T-helper 1 cell (primary cell): ENCODE measurements at regions not wholly inside any gene's neighbourhood (a gene's known extent, or its start where the extent isn't known, plus 50 kb on each side); places are given as distances from the start of the nearest gene placed in this dataset.
A peak's percentile ranks its signal among the peaks of the same experiment; 100 is the strongest.

Experiments
- DNase-seq, 5 donors: peaks; one replicate each; pipeline ENCODE4 v3.0.0-alpha.2; 2012 to 2020

DNA sequence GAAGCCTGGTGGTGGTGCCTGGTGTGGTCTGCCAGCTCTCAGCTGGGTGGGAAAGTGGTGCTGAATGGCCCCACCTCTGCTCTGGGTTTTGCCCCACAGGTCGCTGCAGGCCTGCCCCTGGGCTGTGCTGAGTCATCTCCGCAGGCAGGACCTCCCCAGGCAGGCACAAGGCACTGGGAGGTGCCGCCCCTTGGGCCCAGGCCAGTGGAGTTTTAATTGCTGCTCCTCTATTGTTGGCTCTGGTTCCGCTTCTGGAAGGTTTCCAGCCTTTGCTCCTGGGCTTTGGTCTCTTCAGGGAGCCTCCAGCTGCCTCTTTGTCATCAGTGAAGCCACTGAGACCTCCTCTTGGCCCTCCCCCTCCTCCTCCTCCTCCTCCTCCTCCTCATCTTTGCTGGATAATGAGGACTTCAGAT lies 180.3 kb upstream of the GRB10 start:
- peak in 1 of 5 donors; percentile 3 for DNase-seq

DNA sequence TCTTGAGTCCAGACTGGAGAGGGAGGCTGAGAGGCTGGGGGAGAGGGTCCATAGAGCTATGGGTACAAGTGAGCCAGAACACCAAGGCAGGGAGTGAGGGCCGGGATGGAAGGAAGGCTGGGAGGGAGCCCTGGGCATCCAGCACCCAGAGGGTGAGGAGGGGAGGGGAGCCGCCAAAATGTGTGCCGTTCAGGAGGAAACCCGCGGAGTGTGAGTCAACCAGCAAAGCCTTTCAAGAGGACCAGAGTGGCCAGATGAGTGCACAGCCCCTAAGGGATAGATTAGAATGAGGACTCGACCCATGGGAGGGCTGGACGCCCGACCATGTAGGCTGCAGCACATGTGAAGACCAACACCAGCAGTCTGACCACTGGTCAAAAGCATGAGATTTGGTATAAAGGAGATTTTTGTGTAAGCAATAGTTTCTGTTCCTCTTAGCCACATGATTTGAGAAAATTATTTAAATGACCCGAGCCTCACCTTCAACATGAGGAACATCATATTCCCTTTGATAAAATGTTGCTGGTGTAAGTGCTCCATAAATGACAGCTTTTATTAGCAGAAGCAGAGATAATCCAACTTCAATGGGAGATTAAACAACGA lies 179.7 kb upstream of the GRB10 start:
- no peak for DNase-seq

GRCh38 chr7:50960621-50961310 lies 178.1 kb upstream of the GRB10 start:
- no peak for DNase-seq

GRCh38 chr7:50959991-50960390 lies 177.3 kb upstream of the GRB10 start:
- DNase-seq = no peak

GRCh38 chr7:50959560-50959959 lies 176.9 kb upstream of the GRB10 start:
- DNase-seq = no peak

DNA sequence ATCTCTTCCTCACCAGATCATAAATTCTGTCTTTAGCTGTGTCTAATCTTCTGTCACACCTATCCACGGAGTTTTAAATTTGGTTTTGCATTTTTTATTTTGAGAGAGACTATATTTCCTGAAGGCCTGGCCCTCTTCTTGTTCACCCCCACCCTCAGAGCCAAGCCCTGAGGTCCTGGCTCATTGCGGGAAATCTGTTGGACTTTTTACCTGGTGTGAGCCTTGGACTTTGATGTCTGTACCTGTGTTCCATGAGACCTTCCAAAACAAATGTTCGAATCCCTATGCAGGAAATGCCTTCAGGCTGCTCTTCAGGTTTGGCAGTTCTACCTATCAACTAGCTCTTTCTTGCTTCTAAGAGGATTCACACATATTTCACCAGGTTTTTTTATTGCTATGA lies 175.2 kb upstream of the GRB10 start:
- no peak for DNase-seq

DNA sequence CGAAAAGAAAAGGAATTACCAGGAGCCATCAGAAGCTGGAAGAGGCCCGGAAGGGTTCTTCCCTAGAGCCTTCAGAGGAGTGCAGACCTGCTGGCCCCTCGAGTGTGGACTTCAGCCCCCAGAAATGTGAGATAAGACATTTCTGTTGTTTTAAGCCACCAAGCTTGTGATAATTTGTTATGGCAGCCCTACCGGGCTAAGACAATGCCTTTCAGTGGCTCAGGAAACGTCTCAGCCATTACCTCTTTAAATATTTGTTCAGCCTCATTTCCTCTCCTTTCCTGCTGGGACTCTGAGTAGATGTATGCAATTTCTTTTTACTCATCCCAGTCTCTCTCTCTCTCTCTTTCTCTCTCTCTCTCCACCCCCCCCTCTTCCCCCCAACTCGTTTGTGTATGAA lies 174.7 kb upstream of the GRB10 start:
- no peak for DNase-seq

GRCh38 chr7:50956522-50957155 lies 173.9 kb upstream of the GRB10 start:
- DNase-seq = no peak

DNA sequence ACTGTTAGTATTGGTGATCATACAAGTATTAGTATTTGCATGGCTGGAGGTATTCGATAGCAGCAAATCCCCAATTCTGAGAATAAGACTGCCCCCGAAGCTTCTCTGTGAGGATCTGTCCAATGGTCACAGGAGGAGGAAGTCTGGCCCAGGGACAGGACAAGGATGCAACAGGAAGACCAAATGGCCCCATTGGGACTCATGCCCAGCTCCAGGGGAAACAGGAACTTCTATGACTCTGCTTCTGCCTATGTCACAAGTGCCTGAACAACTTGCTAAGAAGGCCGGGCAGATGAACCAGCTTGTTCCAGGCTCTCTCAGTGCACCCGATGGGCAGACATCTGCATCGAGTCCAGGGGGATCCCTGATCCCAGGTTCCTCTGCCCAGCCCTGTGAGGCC lies 172.0 kb upstream of the GRB10 start:
- no peak for DNase-seq

GRCh38 chr7:50954245-50954644 lies 171.5 kb upstream of the GRB10 start:
- DNase-seq = no peak

DNA sequence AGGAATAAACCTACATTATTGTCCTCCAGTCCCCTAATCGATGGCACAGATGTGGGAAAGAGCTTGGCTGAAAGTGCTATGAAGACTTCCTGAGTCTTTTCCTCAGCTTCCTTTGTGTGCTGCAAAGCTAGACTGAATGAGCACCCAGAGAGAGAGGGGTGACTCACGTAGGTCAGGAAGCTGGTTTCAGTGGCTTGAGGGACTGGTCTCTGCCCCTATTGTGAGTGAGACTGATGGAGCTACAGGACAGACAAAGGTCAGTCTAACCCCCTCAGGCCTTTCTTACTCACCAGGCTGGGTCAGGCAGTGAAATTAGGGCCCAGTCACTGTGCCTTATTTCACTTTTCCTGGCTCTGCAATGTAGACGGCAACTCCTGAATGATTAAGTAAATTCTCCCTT lies 171.1 kb upstream of the GRB10 start:
- no peak for DNase-seq

DNA sequence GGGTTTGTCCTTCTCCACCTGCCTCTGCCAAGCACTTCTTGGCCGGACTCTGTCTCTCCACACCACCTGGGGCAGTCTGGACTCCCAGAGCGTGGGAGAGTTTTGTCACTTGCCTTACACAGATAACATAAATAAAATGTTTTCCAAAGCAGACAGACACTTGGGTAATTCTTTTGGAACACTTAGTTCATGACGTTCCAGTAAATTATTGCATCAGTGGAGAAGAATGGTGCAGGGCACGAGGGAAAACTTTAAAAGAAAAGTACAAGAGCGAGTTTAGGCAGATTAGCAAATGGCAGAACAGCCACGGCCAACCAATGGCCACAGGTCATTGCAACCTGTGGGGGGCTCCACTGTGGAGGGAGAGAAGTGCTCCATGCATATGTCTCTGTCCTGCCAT lies 170.6 kb upstream of the GRB10 start:
- no peak for DNase-seq

DNA sequence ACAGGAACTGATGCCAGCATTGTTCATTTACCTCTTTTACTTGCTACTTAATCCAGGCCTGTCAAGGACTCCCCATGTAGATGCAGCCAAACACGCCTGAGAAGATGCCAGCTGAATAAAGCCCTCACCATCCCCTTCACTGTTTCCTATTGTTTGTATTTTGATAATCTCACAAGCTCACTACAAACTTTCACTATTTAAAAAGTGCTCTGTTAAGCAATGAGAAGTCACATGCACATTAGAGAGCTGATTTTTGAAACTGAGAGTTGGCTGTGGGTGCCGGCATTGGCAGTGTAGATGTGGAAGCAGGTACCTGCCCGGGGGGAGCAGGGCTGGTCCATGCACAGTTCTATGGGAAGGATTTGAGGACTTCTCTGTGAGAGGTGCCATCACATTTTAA lies 169.8 kb upstream of the GRB10 start:
- DNase-seq = no peak

DNA sequence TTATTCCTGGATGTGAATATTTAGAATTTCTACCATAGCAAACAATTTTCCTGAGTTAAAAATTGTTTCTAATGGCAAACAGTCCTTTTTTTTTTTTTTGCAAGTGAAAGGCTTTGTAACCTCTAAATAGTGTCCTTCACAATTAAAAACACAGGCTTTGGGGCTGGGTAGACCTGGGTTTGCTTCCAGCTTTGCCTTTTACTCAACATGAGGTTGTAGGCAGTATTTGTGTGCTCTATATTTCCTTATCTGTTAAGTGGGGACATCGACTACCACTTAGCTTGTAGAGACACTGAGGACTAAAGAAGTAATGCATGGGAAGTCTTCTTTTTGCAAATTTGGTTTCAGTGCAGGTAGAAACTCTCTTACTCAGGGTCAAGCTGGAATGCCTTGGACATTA lies 169.4 kb upstream of the GRB10 start:
- DNase-seq = no peak

DNA sequence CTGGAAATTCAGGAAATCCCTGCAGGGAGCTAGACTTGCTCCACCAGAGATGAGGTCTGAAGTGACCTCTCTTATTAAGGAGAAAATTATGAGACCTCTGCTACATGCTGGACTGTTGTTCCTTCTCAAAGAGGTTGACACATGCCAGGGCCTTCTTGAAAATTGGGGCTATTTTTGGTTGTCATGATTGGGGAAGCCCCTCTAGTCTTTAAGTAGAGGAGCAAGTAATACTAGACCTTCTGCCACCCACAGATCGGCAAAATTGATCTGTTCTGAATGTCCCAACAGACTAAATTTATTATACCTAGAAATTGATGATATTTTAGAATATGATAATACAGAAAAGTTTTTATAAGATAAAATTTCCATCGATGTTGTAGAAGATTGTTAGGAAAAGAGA lies 160.8 kb upstream of the GRB10 start:
- DNase-seq = no peak

DNA sequence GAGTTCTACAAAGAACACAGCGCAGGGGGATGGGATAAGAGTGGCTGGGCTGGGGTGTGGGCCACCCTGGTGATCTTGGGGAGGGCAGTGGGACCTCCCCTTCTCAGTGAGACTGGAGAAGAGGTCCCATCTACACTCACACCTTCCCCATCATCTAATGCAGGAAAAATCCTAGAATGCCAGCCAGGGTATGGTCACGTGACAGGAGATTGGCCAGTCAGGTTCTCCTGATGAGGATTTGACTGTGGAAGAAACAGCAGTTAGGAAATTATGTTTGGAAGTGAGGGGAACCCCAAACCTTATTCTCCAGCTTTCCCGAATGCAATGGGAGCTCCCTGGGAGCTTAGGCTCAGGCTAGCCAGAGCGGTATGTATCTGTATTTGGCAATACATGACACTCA lies 158.8 kb upstream of the GRB10 start:
- no peak for DNase-seq

DNA sequence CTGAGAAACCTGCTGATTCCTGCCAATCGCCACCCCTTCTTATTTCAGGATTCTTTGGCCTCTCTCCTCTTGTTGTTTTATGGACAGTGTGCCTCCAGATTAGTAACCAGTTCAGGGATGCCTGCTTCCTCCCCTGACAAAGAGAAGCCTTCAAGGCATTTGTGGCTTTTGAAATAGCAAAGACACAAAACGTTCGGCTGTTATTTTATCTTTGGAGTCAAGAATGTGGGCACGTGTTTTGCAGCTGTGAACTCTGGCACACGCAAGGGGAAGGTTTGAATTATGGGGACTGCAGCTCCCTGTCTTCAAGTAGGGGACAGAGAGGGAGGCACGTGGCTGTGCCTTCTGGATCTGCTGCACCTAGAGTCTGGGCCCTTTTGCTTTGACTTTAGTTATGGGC lies 157.9 kb upstream of the GRB10 start:
- no peak for DNase-seq

DNA sequence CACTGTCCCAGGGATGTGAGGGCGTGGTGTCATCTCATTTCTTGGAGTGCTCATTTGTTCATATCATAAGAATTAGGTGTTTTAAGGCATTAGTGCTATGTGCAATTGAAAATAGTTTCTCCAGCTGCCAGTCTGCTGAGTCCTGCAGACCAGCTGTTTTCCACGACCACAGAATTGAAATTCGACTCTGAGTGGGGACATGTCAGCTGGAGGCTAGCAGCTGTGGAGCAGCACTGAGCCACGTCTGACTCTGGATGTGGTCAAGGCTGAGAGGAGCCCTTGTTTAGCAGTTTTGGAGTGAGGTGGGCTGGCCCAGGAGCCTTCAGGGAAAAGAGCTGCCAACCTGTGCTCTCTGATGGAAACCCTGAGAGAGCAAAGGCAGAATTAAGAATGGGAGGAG lies 156.3 kb upstream of the GRB10 start:
- no peak for DNase-seq

GRCh38 chr7:50937727-50938126 lies 155.0 kb upstream of the GRB10 start:
- DNase-seq = no peak

- no peak for DNase-seq
Observed at GRCh38 chr7:50926049-50926448, 143.4 kb upstream of the GRB10 start.

- no peak for DNase-seq
Observed at GRCh38 chr7:50923476-50923875, 140.8 kb upstream of the GRB10 start.

- no peak for DNase-seq
Observed at GRCh38 chr7:50921114-50921813, 138.6 kb upstream of the GRB10 start.

DNA sequence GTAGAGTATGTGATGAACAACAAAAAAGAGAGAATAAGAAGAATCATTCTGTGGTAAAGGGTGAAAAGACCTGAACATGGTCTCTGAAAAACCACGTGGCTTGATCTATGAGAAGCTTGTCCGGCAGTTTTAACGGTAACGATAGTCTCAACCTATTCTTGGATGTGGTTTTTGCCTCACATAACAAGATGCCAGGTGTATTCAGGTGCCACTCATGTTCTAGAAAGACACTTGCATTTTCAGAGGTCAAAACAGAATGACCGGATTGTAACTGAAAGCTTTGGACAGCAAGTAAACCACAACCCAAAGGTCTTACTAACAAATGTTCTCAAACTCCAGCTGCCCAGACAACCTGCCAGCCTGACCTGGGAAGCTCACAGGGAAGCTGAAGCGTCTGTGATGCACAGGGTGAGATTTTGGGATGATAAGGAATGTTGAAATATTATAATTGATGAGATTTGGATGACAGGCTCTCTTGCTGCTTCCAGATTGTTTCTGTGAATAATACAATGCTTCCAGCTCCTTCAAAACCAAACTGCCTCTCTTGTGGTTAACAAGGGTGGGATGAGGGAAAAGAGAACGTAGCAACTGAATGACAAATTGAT lies 137.4 kb upstream of the GRB10 start:
- DNase-seq = no peak
